Inflammatory macrophage treated with lipopolysaccharide for 1 hour (primary cell): ENCODE measurements at regions not wholly inside any gene's neighbourhood (a gene's known extent, or its start where the extent isn't known, plus 50 kb on each side); places are given as distances from the start of the nearest gene placed in this dataset.
"Not testable (repeated sequence)": the region's sequence is repeated elsewhere in the genome, so short reads cannot be mapped to it uniquely, and the experiment has no call there.

Source experiments
- DNase-seq, 2 donors: peaks; one replicate each; pipeline ENCODE4 v3.0.0-alpha.2; 2020 to 2022

GRCh38 chr2:52082646-52083045, 1050.7 kb upstream of the NRXN1 start:
- DNase-seq = no peak

GRCh38 chr2:52079602-52080001, 1047.7 kb upstream of the NRXN1 start:
- no peak for DNase-seq

- no peak for DNase-seq
These were observed 1045.2 kb upstream of the NRXN1 start for GRCh38 chr2:52077159-52077558.

GRCh38 chr2:52074130-52074719, 1042.3 kb upstream of the NRXN1 start:
- DNase-seq = no peak

GRCh38 chr2:52072949-52073348, 1041.0 kb upstream of the NRXN1 start:
- DNase-seq = no peak

GRCh38 chr2:52070665-52071064, 1038.7 kb upstream of the NRXN1 start:
- no peak for DNase-seq

GRCh38 chr2:52064234-52064633, 1032.3 kb upstream of the NRXN1 start:
- no peak for DNase-seq

- DNase-seq = no peak
These were observed 1022.9 kb upstream of the NRXN1 start for GRCh38 chr2:52054824-52055223.

GRCh38 chr2:52036853-52037252, 1004.9 kb upstream of the NRXN1 start:
- no peak for DNase-seq

- no peak for DNase-seq
These were observed 1004.1 kb upstream of the NRXN1 start for GRCh38 chr2:52036024-52036423.

GRCh38 chr2:52035391-52035790, 1003.5 kb upstream of the NRXN1 start:
- DNase-seq = no peak

- no peak for DNase-seq
These were observed 1002.8 kb upstream of the NRXN1 start for GRCh38 chr2:52034706-52035105.

GRCh38 chr2:52022006-52022405, 990.1 kb upstream of the NRXN1 start:
- no peak for DNase-seq

GRCh38 chr2:52017646-52018235, 985.8 kb upstream of the NRXN1 start:
- DNase-seq = no peak

GRCh38 chr2:52006821-52007366, 975.0 kb upstream of the NRXN1 start:
- not testable (repeated sequence) for DNase-seq

- no peak for DNase-seq
These were observed 968.4 kb upstream of the NRXN1 start for GRCh38 chr2:52000151-52000855.

- no peak for DNase-seq
These were observed 967.0 kb upstream of the NRXN1 start for GRCh38 chr2:51998890-51999289.

GRCh38 chr2:51997571-51997970, 965.6 kb upstream of the NRXN1 start:
- no peak for DNase-seq

- no peak for DNase-seq
These were observed 963.4 kb upstream of the NRXN1 start for GRCh38 chr2:51995293-51995692.

- DNase-seq = no peak
These were observed 962.3 kb upstream of the NRXN1 start for GRCh38 chr2:51994123-51994763.

GRCh38 chr2:51990684-51991083, 958.8 kb upstream of the NRXN1 start:
- DNase-seq = no peak

GRCh38 chr2:51986101-51986500, 954.2 kb upstream of the NRXN1 start:
- DNase-seq = no peak

GRCh38 chr2:51981783-51982182, 949.9 kb upstream of the NRXN1 start:
- no peak for DNase-seq

GRCh38 chr2:51976623-51977022, 944.7 kb upstream of the NRXN1 start:
- no peak for DNase-seq
